Nucleus accumbens (tissue), 56 donors: ENCODE measurements at regions not wholly inside any gene's neighbourhood (a gene's known extent, or its start where the extent isn't known, plus 50 kb on each side); places are given as distances from the start of the nearest gene placed in this dataset.

Experiments used
- DNase-seq, 56 donors: peaks; one replicate each; lab custom pipeline; 2025; lab: John Stamatoyannopoulos, UW

GRCh38 chr9:129395633-129396364 lies 217.7 kb upstream of the IER5L start:
- no peak for DNase-seq

GRCh38 chr9:129394886-129395279 lies 216.8 kb upstream of the IER5L start:
- no peak for DNase-seq

- peak in 34 of 56 donors; percentile 21 to 88 (median 54) for DNase-seq
Observed at GRCh38 chr9:129394061-129394885, 216.2 kb upstream of the IER5L start.

GRCh38 chr9:129393064-129393463 lies 215.0 kb upstream of the IER5L start:
- no peak for DNase-seq

GRCh38 chr9:129392093-129392541 lies 214.1 kb upstream of the IER5L start:
- DNase-seq: no peak

GRCh38 chr9:129391221-129391661 lies 213.2 kb upstream of the IER5L start:
- peak in 10 of 56 donors; percentile 7 to 61 (median 25) for DNase-seq

- DNase-seq: no peak
Observed at GRCh38 chr9:129390541-129390940, 212.5 kb upstream of the IER5L start.

GRCh38 chr9:129387822-129388221 lies 209.8 kb upstream of the IER5L start:
- DNase-seq: no peak

- no peak for DNase-seq
Observed at GRCh38 chr9:129386812-129387177, 208.7 kb upstream of the IER5L start.

GRCh38 chr9:129385211-129385934 lies 207.3 kb upstream of the IER5L start:
- no peak for DNase-seq

GRCh38 chr9:129384491-129385210 lies 206.6 kb upstream of the IER5L start:
- no peak for DNase-seq

- DNase-seq: peak in 48 of 56 donors; percentile 21 to 87 (median 54)
Observed at GRCh38 chr9:129383561-129384490, 205.8 kb upstream of the IER5L start.

GRCh38 chr9:129383019-129383560 lies 205.0 kb upstream of the IER5L start:
- DNase-seq: peak in 7 of 56 donors; percentile 33 to 58 (median 43)

GRCh38 chr9:129382281-129383018 lies 204.4 kb upstream of the IER5L start:
- DNase-seq: no peak

- no peak for DNase-seq
Observed at GRCh38 chr9:129381481-129381957, 203.5 kb upstream of the IER5L start.

GRCh38 chr9:129380961-129381401 lies 202.9 kb upstream of the IER5L start:
- no peak for DNase-seq

GRCh38 chr9:129379886-129380285 lies 201.8 kb upstream of the IER5L start:
- no peak for DNase-seq
